ENCODE measurements at regions not wholly inside any gene's neighbourhood (a gene's known extent, or its start where the extent isn't known, plus 50 kb on each side); places are given as distances from the start of the nearest gene placed in this dataset.
"Not testable (repeated sequence)": the region's sequence is repeated elsewhere in the genome, so short reads cannot be mapped to it uniquely, and the experiment has no call there.

GRCh38 chr2:129199501-129199900, 780.0 kb upstream of the RAB6C start:
- H4K20me1 ChIP-seq (ENCODE audit: control insufficient read depth, extremely low read depth, insufficient read depth, low read length): no peaks in the 10 kb centered on the region
- no peaks in the 10 kb centered on the region for H3K79me2 ChIP-seq (ENCODE audit: control insufficient read depth, insufficient read depth, low read length)
- H3K9ac ChIP-seq (ENCODE audit: insufficient read depth, low read length): no peak overlapping the region
- DNase-seq (ENCODE audit: low read depth in 2 of 2): no peak
- no peaks in the 10 kb centered on the region for H3K9me3 ChIP-seq (ENCODE audit: control insufficient read depth, insufficient read depth, low read depth, low read length)
- no peak overlapping the region for H3K27ac ChIP-seq (ENCODE audit: insufficient read depth, low read length)
- no peaks in the 10 kb centered on the region for H3K27me3 ChIP-seq (ENCODE audit: control insufficient read depth, insufficient read depth, low read length)
- no peak overlapping the region for H3K4me2 ChIP-seq (ENCODE audit: extremely low read depth, insufficient read depth, low read length)
- TF ChIP-seq EZH2 (IDR thresholded peaks at IDR 0.05; ENCODE audit: low read length, missing control alignments) (no peak), CTCF (conservative IDR thresholded peaks at IDR 0.05 in 1 of 2, IDR thresholded peaks at IDR 0.05 in 1 of 2; ENCODE audit: low read depth in 1 of 2, low read length in 2 of 2) (no peak)
- H3K36me3 ChIP-seq (ENCODE audit: control insufficient read depth, insufficient read depth, low read length): no peaks in the 10 kb centered on the region
- H2AFZ ChIP-seq (ENCODE audit: low read length): no peak overlapping the region
- no peaks in the 10 kb centered on the region for H3K4me1 ChIP-seq (ENCODE audit: control insufficient read depth, extremely low read depth, insufficient read depth, low read length)
- H3K4me3 ChIP-seq (replicated peaks in 1 of 4; ENCODE audit: control extremely low read depth in 1 of 4, insufficient read depth in 1 of 4, low read depth in 3 of 4, low read length in 4 of 4): no peak overlapping the region

GRCh38 chr2:129201696-129202095, 777.8 kb upstream of the RAB6C start:
- Histone ChIP-seq H3K4me1 (ENCODE audit: control insufficient read depth, extremely low read depth, insufficient read depth, low read length) (no peaks in the 10 kb centered on the region), H3K9ac (ENCODE audit: insufficient read depth, low read length) (no peak overlapping the region), H2AFZ (ENCODE audit: low read length) (no peak overlapping the region), H3K27me3 (ENCODE audit: control insufficient read depth, insufficient read depth, low read length) (no peaks in the 10 kb centered on the region), H3K27ac (ENCODE audit: insufficient read depth, low read length) (no peak overlapping the region), H3K9me3 (ENCODE audit: control insufficient read depth, insufficient read depth, low read depth, low read length) (no peaks in the 10 kb centered on the region), H3K36me3 (ENCODE audit: control insufficient read depth, insufficient read depth, low read length) (no peaks in the 10 kb centered on the region), H4K20me1 (ENCODE audit: control insufficient read depth, extremely low read depth, insufficient read depth, low read length) (no peaks in the 10 kb centered on the region), H3K79me2 (ENCODE audit: control insufficient read depth, insufficient read depth, low read length) (no peaks in the 10 kb centered on the region), H3K4me2 (ENCODE audit: extremely low read depth, insufficient read depth, low read length) (no peak overlapping the region), H3K4me3 (replicated peaks in 1 of 4; ENCODE audit: control extremely low read depth in 1 of 4, insufficient read depth in 1 of 4, low read depth in 3 of 4, low read length in 4 of 4) (no peak overlapping the region)
- TF ChIP-seq EZH2 (IDR thresholded peaks at IDR 0.05; ENCODE audit: low read length, missing control alignments) (no peak), CTCF (conservative IDR thresholded peaks at IDR 0.05 in 1 of 2, IDR thresholded peaks at IDR 0.05 in 1 of 2; ENCODE audit: low read depth in 1 of 2, low read length in 2 of 2) (no peak)
- no peak for DNase-seq (ENCODE audit: low read depth in 2 of 2)

- H3K27me3 ChIP-seq (ENCODE audit: control insufficient read depth, insufficient read depth, low read length): no peaks in the 10 kb centered on the region
- H2AFZ ChIP-seq (ENCODE audit: low read length): no peak overlapping the region
- no peaks in the 10 kb centered on the region for H3K36me3 ChIP-seq (ENCODE audit: control insufficient read depth, insufficient read depth, low read length)
- H3K27ac ChIP-seq (ENCODE audit: insufficient read depth, low read length): no peak overlapping the region
- H4K20me1 ChIP-seq (ENCODE audit: control insufficient read depth, extremely low read depth, insufficient read depth, low read length): no peaks in the 10 kb centered on the region
- H3K4me3 ChIP-seq (replicated peaks in 1 of 4; ENCODE audit: control extremely low read depth in 1 of 4, insufficient read depth in 1 of 4, low read depth in 3 of 4, low read length in 4 of 4): no peak overlapping the region
- no peaks in the 10 kb centered on the region for H3K79me2 ChIP-seq (ENCODE audit: control insufficient read depth, insufficient read depth, low read length)
- H3K4me1 ChIP-seq (ENCODE audit: control insufficient read depth, extremely low read depth, insufficient read depth, low read length): no peaks in the 10 kb centered on the region
- no peak for DNase-seq (ENCODE audit: low read depth in 2 of 2)
- no peak overlapping the region for H3K9ac ChIP-seq (ENCODE audit: insufficient read depth, low read length)
- H3K9me3 ChIP-seq (ENCODE audit: control insufficient read depth, insufficient read depth, low read depth, low read length): no peaks in the 10 kb centered on the region
- TF ChIP-seq EZH2 (IDR thresholded peaks at IDR 0.05; ENCODE audit: low read length, missing control alignments) (no peak), CTCF (conservative IDR thresholded peaks at IDR 0.05 in 1 of 2, IDR thresholded peaks at IDR 0.05 in 1 of 2; ENCODE audit: low read depth in 1 of 2, low read length in 2 of 2) (no peak)
- no peak overlapping the region for H3K4me2 ChIP-seq (ENCODE audit: extremely low read depth, insufficient read depth, low read length)
Observed at GRCh38 chr2:129203331-129203730, 776.1 kb upstream of the RAB6C start.

GRCh38 chr2:129204581-129204980, 774.9 kb upstream of the RAB6C start:
- H3K9me3 ChIP-seq (ENCODE audit: control insufficient read depth, insufficient read depth, low read depth, low read length); H3K79me2 ChIP-seq (ENCODE audit: control insufficient read depth, insufficient read depth, low read length); H3K9ac ChIP-seq (ENCODE audit: insufficient read depth, low read length); H3K27ac ChIP-seq (ENCODE audit: insufficient read depth, low read length); H4K20me1 ChIP-seq (ENCODE audit: control insufficient read depth, extremely low read depth, insufficient read depth, low read length); H3K4me3 ChIP-seq (replicated peaks in 1 of 4; ENCODE audit: control extremely low read depth in 1 of 4, insufficient read depth in 1 of 4, low read depth in 3 of 4, low read length in 4 of 4); H3K4me2 ChIP-seq (ENCODE audit: extremely low read depth, insufficient read depth, low read length); H2AFZ ChIP-seq (ENCODE audit: low read length); H3K27me3 ChIP-seq (ENCODE audit: control insufficient read depth, insufficient read depth, low read length); H3K4me1 ChIP-seq (ENCODE audit: control insufficient read depth, extremely low read depth, insufficient read depth, low read length); DNase-seq (ENCODE audit: low read depth in 2 of 2); H3K36me3 ChIP-seq (ENCODE audit: control insufficient read depth, insufficient read depth, low read length): not testable (repeated sequence)
